Endothelial cell of umbilical vein (primary cell): ENCODE measurements at regions not wholly inside any gene's neighbourhood (a gene's known extent, or its start where the extent isn't known, plus 50 kb on each side); places are given as distances from the start of the nearest gene placed in this dataset.

Experiments
- EZH2 ChIP-seq: IDR thresholded peaks from 2 replicates; pipeline ENCODE4 v1.6.1; 2012; ENCODE audit warnings: borderline replicate concordance, low read depth, mild to moderate bottlenecking, moderate library complexity, low read length, inconsistent platforms; ENCODE audit not compliant: severe bottlenecking
- POLR2A ChIP-seq: IDR thresholded peaks from 2 replicates; pipeline ENCODE4 v1.6.1; 2012; ENCODE audit warnings: low read depth, mild to moderate bottlenecking, control low read depth, low read length
- TF ChIP-seq, protein P1 (sequence below), 2 donors: IDR thresholded peaks; 1 replicate in 1 of 2; 2 replicates in 1 of 2; pipeline ENCODE4 v1.5.1; 2011; ENCODE audit warnings: low read length in 2 of 2, mild to moderate bottlenecking in 2 of 2, moderate library complexity in 2 of 2, control low read depth in 1 of 2, inconsistent platforms in 1 of 2, low read depth in 1 of 2; ENCODE audit not compliant: insufficient read depth in 1 of 2; ENCODE audit errors: extremely low read depth in 1 of 2

- TF ChIP-seq, protein P1, sequence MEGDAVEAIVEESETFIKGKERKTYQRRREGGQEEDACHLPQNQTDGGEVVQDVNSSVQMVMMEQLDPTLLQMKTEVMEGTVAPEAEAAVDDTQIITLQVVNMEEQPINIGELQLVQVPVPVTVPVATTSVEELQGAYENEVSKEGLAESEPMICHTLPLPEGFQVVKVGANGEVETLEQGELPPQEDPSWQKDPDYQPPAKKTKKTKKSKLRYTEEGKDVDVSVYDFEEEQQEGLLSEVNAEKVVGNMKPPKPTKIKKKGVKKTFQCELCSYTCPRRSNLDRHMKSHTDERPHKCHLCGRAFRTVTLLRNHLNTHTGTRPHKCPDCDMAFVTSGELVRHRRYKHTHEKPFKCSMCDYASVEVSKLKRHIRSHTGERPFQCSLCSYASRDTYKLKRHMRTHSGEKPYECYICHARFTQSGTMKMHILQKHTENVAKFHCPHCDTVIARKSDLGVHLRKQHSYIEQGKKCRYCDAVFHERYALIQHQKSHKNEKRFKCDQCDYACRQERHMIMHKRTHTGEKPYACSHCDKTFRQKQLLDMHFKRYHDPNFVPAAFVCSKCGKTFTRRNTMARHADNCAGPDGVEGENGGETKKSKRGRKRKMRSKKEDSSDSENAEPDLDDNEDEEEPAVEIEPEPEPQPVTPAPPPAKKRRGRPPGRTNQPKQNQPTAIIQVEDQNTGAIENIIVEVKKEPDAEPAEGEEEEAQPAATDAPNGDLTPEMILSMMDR (IDR thresholded peaks at IDR 0.05; ENCODE audit: extremely low read depth in 1 of 2, insufficient read depth in 1 of 2, low read depth in 1 of 2, low read length in 2 of 2), result no peak
- TF ChIP-seq POLR2A (no peak), EZH2 (no peak)
These were observed 363.5 kb upstream of the USP24 start for GRCh38 chr1:55578646-55579045.
